Endometrial microvascular endothelial cells (primary cell): ENCODE measurements at regions not wholly inside any gene's neighbourhood (a gene's known extent, or its start where the extent isn't known, plus 50 kb on each side); places are given as distances from the start of the nearest gene placed in this dataset.

Experiments used
- in situ Hi-C: cut with HindIII; loops from 2 replicates; pipeline ENCODE4 v1.10.0; 2017; ENCODE audit warnings: low sequenced_read_pairs, low pct_unique_long_range_greater_than_20kb; ENCODE audit errors: inconsistent ontology term

- in situ Hi-C loops = no loop called here
Measured at GRCh38 chr3:41088882-41089281, 110.4 kb upstream of the CTNNB1 start.

- in situ Hi-C loops = no loop called here
Measured at GRCh38 chr3:41089566-41089965, 109.7 kb upstream of the CTNNB1 start.

DNA sequence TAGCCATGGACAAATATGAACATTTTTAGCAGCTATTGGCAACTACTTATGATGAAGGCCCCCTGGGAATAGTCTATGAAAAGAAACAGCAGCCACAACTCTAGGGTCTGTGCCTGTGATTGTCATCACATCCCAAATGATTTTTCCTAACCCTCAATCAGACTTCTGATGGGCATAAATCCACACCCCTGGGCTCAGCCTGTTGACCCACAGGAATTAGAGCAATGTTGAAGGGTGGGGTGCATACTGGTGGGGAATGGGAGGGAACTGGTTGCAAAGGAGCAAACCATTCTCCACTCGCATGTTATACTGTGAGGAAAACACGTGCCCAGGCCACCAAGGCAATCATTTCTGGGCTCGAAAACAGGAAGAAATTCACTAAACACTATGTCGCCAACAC, 106.5 kb upstream of the CTNNB1 start:
- in situ Hi-C loops = no loop called here

GRCh38 chr3:41093476-41093875, 105.8 kb upstream of the CTNNB1 start:
- in situ Hi-C loops = no loop called here

DNA sequence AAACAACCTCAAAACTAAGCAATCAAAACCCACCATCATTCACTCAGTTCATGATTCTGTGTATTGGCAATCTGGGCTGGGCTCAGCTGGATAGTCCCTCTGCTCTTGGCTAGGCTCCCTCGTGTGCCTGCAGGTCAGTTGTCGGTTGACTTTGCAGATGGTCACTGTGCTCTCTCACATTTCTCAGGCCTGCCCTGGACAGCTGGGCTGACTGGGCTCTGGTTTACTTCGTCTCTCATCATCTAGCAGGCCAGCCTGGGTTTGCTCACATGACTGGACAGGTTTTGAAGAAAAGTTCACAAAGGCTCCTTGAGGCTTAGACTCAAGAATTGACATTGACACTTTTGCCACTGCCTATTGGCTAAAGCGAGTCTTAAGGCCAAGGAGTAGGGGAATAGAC, 105.0 kb upstream of the CTNNB1 start:
- in situ Hi-C loops = no loop called here

DNA sequence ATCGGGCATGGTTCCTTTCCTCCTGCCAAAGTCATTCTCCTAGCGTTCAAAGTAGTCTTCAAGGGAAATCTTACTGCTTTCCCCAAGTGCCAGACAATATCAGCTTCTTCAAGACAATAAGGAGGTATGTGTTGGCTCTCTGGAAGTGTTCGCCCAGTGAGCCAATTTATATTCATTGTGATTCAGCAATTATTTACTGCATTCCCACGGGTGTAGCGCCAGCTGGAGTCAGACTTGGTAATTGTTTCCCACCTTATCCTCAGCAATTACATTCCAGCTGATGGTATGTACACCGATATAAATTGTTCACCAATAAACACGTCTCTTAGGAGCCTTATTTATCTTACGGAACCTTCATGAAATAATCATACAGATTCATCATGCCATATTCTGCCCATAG, 103.6 kb upstream of the CTNNB1 start:
- in situ Hi-C loops = no loop called here

- in situ Hi-C loops = no loop called here
Measured at GRCh38 chr3:41097896-41098496, 101.3 kb upstream of the CTNNB1 start.

DNA sequence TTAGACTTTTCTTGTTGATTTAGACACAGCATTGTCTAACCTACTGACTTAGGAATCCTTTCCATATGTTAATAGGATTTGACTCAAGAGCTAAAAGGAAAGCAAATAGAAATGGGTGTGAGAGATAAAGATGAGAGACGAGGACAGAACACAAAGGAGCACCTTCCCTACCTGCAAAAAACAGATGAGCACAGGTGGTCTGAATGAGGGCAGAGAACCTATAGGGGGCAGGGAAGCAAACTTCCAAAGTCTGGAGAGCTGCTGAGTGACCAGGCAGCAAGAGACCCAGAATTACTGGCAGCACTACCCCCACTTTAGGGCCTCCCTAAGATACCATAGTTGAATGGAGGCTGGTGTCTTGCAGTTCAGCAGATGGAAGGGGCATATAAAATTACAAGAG, 98.1 kb upstream of the CTNNB1 start:
- in situ Hi-C loops = no loop called here

DNA sequence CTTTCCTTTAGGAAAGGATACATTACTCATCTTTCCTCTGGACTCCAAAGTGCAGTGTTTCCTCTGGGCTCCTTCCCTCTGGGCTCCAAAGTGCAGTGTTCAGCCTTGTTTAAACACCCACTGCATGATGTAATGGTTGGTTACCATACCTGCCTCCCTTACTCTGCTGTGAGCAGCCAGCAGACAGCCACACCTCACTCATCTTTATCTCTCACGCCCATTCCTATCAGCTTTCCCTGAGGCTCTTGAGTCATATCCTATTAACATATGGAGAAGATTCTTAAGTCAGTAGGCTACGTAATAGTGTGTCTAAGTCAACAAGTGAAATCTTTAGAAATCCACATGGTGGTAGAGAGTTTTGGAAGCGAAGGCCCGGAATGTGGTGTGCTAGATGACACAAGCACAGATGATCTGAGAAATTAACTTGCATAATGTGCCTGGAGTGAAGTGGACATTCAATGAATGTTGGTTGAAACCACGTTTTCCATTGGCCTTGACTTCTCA, 97.2 kb upstream of the CTNNB1 start:
- in situ Hi-C loops = no loop called here

- in situ Hi-C loops = no loop called here
Measured at GRCh38 chr3:41102750-41103149, 96.6 kb upstream of the CTNNB1 start.

DNA sequence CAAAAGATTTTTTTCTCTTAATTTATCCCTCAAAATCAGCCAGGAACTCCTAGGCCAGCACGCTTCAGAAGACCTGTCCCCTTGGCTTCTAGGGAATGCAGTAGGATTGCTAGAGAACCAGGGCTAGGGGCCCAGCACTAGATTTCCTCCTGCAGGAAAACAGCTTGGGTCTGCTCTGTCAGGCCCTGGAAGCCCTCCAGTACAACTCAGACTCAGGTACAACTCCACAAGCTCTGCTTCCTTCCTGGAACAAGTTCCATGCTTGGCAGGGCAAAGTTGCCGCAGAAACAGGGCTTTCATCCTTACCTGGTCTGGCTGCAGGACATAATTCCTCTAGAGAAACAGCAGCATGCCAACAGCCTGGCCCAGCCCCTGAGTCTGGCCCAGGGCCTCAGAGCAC, 96.1 kb upstream of the CTNNB1 start:
- in situ Hi-C loops = no loop called here

DNA sequence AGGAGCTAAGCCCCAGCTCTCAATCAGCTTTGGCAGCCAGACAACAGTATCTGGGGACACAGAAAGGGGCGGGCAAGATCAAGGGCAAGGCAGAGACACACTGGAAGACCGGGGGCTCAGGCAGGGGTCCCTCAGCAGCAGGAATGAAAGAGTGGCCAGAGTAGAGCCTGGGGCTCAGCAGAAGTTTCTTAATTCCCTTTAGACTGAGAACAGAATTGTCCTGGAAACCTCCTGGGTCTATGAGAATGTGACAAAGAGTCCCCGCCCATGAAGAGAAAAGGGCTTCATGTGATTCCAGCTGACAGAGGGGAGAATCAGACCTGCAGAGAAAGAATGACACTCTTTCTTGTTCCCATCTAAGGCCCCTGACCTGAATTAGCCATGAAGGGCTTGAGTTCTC, 95.2 kb upstream of the CTNNB1 start:
- in situ Hi-C loops = no loop called here

- in situ Hi-C loops = no loop called here
Measured at GRCh38 chr3:41106691-41107090, 92.6 kb upstream of the CTNNB1 start.

DNA sequence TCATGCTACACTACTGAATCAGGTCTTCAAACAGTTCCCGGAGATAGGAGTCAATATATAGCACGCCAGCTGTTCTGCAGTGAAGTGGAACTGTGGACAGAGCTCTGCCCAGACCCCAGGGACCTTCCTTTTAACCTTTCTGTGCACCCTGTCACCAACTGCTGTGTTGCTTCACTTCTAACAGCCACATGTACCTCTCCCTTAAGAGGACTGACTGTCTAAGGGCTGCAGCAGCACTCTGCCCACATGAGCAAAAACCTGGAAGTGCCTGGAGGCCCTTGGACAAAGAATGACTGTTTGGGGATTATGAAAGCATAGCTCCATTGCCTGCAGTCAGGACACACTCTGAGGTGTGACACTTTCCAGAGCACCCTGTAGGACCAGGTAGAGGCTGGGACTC, 88.3 kb upstream of the CTNNB1 start:
- in situ Hi-C loops = no loop called here

DNA sequence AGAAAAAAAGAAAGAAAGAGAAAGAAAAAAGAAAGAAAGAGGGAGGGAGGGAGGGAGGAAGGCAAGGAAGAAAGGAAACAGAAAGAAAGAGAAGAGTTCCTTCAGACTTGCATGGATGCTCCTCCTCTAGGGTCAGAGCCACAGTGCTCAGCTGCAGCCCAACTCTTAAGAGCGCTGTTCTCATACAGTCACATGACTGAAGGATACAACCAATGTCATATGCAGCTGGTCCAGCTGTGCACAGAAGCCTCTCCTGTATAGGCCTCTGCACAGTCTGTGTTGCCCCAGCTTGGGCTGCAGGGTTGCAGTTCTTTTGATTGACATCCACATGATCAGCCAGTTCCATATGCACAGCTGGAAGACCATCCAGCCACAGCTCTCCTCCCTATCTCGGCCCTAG, 86.8 kb upstream of the CTNNB1 start:
- in situ Hi-C loops = no loop called here

- in situ Hi-C loops = no loop called here
Measured at GRCh38 chr3:41115069-41115468, 84.2 kb upstream of the CTNNB1 start.

DNA sequence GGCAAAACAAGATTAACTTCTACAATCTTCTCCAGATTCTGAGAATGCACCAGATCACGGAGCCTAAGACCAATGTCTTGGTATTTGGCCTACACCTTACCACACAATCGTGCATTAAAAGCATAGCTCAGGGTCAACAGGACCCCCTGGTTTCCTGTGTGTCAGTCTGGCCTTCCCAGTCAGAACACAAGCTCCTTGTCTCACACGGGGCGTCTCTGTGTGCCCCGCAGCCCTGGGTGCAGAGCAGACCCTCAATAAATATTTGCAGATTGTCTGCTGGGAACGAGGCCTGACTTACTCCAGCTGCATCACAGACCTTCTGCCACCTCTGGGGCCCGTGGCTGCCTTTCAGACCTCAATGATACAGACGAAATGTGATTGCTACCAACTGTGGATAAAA, 82.5 kb upstream of the CTNNB1 start:
- in situ Hi-C loops = no loop called here

DNA sequence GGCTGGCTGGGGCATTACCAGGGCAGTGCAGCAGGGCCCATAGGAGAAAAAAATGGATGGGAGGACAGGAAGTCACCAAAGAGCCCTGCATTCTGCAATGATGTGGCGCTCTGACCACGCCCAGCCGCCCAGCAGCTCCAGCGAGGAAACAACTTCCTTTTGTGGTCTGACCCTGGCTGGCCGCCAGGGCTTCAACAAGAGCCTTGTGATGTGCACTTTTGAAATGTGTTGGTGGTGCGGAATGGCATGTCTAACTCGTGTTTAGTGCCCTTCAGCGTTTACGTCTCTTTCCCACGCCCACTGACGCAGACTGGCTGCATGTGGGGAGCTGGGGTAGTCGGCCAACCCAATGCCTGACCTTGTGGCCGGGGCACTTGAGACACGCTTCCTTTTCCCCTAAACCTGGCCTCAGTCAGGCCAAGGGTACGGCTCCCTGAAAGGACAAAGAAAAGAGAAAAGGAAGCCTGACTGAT, 81.9 kb upstream of the CTNNB1 start:
- in situ Hi-C loops = no loop called here

DNA sequence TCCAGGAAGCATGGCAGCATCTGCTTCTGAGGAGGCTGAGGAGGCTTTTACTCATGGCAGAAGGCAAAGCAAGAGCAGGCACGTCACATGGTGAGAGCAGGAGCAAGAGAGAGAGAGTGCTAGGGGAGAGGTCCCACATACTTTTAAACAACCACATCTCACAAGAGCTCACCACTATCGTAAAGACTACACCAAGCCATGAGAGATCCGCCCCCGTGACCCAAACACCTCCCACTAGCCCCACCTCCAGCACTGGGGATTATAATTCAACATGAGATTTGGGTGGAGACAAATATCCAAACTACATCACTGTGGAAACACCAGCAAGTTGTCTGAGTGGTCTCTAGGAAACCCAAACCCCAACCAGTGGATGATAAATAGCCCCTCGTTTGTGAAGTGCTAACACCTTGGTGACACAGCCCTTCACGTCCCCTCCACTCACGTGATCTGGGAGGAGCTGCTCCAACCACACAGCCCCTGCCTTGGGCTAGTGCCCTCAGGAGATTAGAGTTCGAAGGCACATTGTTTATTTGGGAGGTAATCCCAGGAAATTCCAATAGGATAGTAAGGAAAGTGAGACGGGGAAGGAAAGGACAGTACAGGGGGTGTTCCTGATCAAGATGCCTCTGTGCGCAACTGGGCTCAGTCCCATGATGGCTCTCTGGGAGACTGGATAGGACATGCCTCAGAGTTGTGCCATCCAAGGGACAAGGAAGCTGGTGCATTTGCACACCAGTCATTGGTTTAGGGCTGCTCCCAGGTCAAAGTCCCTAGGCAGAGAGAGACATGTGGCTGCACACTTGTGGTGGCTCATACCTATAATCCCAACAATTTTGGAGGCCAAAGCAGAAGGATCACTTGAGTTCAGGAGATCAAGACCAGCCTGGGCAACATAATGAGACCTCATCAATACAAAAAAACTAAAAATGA, 80.6 kb upstream of the CTNNB1 start:
- in situ Hi-C loops = no loop called here

DNA sequence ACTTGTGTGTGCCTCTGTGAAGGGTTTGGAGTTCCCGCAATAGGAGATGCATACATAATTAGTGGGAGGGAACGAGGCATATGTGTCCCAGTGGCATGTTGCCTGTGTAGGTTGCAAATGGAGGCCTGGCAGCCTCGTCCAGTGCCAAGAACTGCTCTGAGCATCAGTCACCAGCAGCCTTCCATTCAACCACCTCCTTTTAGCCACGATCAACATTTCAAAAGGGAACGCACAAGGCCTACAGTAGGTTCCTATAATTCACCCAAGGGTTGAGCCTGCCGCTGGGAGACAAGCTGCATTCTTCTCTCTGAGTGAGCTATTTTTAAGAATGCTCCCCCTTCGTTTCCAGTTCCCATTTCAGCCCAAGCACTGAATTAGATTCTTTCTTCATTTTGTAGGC, 78.8 kb upstream of the CTNNB1 start:
- in situ Hi-C loops = no loop called here
